ENCODE measurements at regions not wholly inside any gene's neighbourhood (a gene's known extent, or its start where the extent isn't known, plus 50 kb on each side); places are given as distances from the start of the nearest gene placed in this dataset.

- no peaks in the 10 kb centered on the region for H3K36me3 ChIP-seq (replicated peaks; ENCODE audit: insufficient read depth, low read length)
- no peak overlapping the region for H3K4me3 ChIP-seq (ENCODE audit: low read length)
- H3F3A ChIP-seq (ENCODE audit: insufficient read depth, low read length) = no peaks in the 10 kb centered on the region
- H3K4me2 ChIP-seq (ENCODE audit: low read depth, low read length) = peak overlapping the region; percentile 15; the same call in 1 of the 2 replicates
- no peaks in the 10 kb centered on the region for H4K20me1 ChIP-seq (ENCODE audit: insufficient read depth, low read length)
- peak; percentile 11 for DNase-seq
- no peak overlapping the region for H3K9ac ChIP-seq (ENCODE audit: low read length)
- H3K27ac ChIP-seq (ENCODE audit: low read length) = no peak overlapping the region
- H3K4me1 ChIP-seq (ENCODE audit: low read length) = peaks cover 10% of the 10 kb centered on the region
- H2AFZ ChIP-seq (ENCODE audit: low read length) = no peak overlapping the region
- no peaks in the 10 kb centered on the region; the same call in 1 of the 2 replicates for H3K27me3 ChIP-seq (replicated peaks; ENCODE audit: insufficient read depth, low read length)
- no peaks in the 10 kb centered on the region for H3K79me2 ChIP-seq (ENCODE audit: low read length)
- H3K9me2 ChIP-seq (replicated peaks; ENCODE audit: insufficient read depth, low read length) = no peaks in the 10 kb centered on the region
- no peak for TF ChIP-seq EZH2phosphoT487 (IDR thresholded peaks at IDR 0.05; ENCODE audit: low read length)
- no peaks in the 10 kb centered on the region for H3K9me3 ChIP-seq (replicated peaks; ENCODE audit: insufficient read depth, low read length)
Measured at GRCh38 chr11:27907530-27907929, 200.4 kb downstream of the KIF18A start.

GRCh38 chr11:27907091-27907490 is 200.9 kb downstream of the KIF18A start:
- no peak for DNase-seq
- Histone ChIP-seq H3K4me2 (ENCODE audit: low read depth, low read length) (no peak overlapping the region), H3K27me3 (replicated peaks; ENCODE audit: insufficient read depth, low read length) (no peaks in the 10 kb centered on the region; the same call in 1 of the 2 replicates), H4K20me1 (ENCODE audit: insufficient read depth, low read length) (no peaks in the 10 kb centered on the region), H3K79me2 (ENCODE audit: low read length) (no peaks in the 10 kb centered on the region), H3K9me3 (replicated peaks; ENCODE audit: insufficient read depth, low read length) (no peaks in the 10 kb centered on the region), H3K9ac (ENCODE audit: low read length) (no peak overlapping the region), H3K4me3 (ENCODE audit: low read length) (no peak overlapping the region), H3F3A (ENCODE audit: insufficient read depth, low read length) (no peaks in the 10 kb centered on the region), H3K27ac (ENCODE audit: low read length) (no peak overlapping the region), H2AFZ (ENCODE audit: low read length) (no peak overlapping the region), H3K9me2 (replicated peaks; ENCODE audit: insufficient read depth, low read length) (no peaks in the 10 kb centered on the region), H3K4me1 (ENCODE audit: low read length) (peaks cover 10% of the 10 kb centered on the region), H3K36me3 (replicated peaks; ENCODE audit: insufficient read depth, low read length) (no peaks in the 10 kb centered on the region)
- no peak for TF ChIP-seq CTCF (IDR thresholded peaks at IDR 0.05; ENCODE audit: low read length)
- TF ChIP-seq EZH2phosphoT487 (IDR thresholded peaks at IDR 0.05; ENCODE audit: low read length) = no peak
- no peak for TF ChIP-seq EZH2 (optimal IDR thresholded peaks at IDR 0.05; ENCODE audit: low read depth, low read length)

DNA sequence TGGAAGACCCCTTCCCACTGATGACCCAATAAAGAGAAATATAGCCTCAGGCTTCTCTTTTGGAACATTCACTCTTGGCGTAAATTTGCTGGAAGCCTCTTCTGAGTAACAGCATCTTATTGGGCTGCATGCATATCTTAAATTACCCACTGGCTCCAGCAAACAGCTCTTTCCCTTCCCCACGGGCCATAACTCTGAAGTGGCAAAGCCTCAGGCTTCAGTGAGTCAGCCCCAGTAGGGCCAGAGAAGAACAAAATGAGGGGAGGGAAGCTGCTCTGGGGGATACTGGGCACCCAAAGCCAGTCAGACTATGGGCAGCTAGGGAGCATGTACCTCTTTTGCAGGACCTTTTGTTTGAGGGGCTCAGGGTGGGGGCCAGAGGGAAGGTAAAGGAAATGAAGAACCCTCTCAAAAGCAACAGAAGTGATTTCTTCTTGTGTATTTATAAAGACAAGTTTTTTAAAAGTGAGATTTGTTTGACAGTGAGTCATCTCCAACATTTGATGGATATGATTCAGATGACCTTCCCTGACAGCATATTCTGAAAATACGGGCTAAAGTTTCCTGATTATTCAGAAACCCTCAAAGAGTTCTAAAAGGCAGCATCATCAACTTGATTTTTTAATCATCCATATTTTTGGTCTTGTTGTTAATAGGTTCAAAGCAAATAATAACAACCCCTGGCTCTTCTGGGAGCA is 203.4 kb downstream of the KIF18A start:
- H3K9me2 ChIP-seq (replicated peaks; ENCODE audit: insufficient read depth, low read length) = no peaks in the 10 kb centered on the region
- H3K4me1 ChIP-seq (ENCODE audit: low read length) = peaks cover 10% of the 10 kb centered on the region
- H3K36me3 ChIP-seq (replicated peaks; ENCODE audit: insufficient read depth, low read length) = no peaks in the 10 kb centered on the region
- H3K79me2 ChIP-seq (ENCODE audit: low read length) = no peaks in the 10 kb centered on the region
- H3F3A ChIP-seq (ENCODE audit: insufficient read depth, low read length) = no peaks in the 10 kb centered on the region
- H3K27ac ChIP-seq (ENCODE audit: low read length) = no peak overlapping the region
- TF ChIP-seq EZH2 (optimal IDR thresholded peaks at IDR 0.05; ENCODE audit: low read depth, low read length) (no peak), CTCF (IDR thresholded peaks at IDR 0.05; ENCODE audit: low read length) (no peak), EZH2phosphoT487 (IDR thresholded peaks at IDR 0.05; ENCODE audit: low read length) (no peak)
- H3K27me3 ChIP-seq (replicated peaks; ENCODE audit: insufficient read depth, low read length) = no peaks in the 10 kb centered on the region; the same call in 1 of the 2 replicates
- no peaks in the 10 kb centered on the region for H3K9me3 ChIP-seq (replicated peaks; ENCODE audit: insufficient read depth, low read length)
- H3K4me2 ChIP-seq (ENCODE audit: low read depth, low read length) = no peak overlapping the region
- no peak for DNase-seq
- H3K4me3 ChIP-seq (ENCODE audit: low read length) = no peak overlapping the region
- H2AFZ ChIP-seq (ENCODE audit: low read length) = no peak overlapping the region
- H3K9ac ChIP-seq (ENCODE audit: low read length) = no peak overlapping the region
- no peaks in the 10 kb centered on the region for H4K20me1 ChIP-seq (ENCODE audit: insufficient read depth, low read length)

DNA sequence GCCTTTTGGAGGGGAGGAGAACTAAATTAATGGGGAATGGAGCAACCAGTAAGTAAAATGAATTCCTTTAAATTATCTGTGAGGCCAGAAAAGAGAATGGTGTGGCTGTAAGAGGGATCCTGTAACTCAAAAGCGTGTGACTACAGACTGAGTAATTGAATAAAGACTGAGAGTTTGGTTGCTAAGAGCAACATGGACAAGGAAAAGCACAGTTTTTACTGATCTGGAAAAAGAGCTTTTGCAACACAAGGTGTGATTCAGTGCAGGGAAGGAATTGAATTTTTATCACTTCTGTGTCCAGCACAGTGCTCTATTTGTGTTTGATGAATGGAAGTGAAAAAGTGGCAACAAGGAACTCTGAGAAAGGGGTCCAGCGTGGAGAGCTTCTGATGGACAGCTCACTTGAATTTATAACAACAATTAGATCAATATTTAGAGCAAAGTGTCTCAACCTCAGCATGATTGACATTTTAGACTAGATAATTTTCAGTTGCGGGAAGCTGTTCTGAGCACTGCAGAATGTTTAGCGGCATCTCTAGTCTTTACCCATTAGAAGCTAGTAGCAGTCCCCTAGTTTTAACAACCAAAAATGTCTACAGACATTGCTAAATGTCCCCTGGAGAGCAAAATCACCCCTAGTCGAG is 202.8 kb upstream of the BDNF start:
- Histone ChIP-seq H3K27me3 (replicated peaks; ENCODE audit: insufficient read depth, low read length) (no peaks in the 10 kb centered on the region; the same call in 1 of the 2 replicates), H3K79me2 (ENCODE audit: low read length) (no peaks in the 10 kb centered on the region), H3K4me1 (ENCODE audit: low read length) (peaks cover 9% of the 10 kb centered on the region), H3F3A (ENCODE audit: insufficient read depth, low read length) (no peaks in the 10 kb centered on the region), H3K9ac (ENCODE audit: low read length) (no peak overlapping the region), H3K36me3 (replicated peaks; ENCODE audit: insufficient read depth, low read length) (no peaks in the 10 kb centered on the region), H4K20me1 (ENCODE audit: insufficient read depth, low read length) (no peaks in the 10 kb centered on the region), H2AFZ (ENCODE audit: low read length) (no peak overlapping the region), H3K9me2 (replicated peaks; ENCODE audit: insufficient read depth, low read length) (no peaks in the 10 kb centered on the region), H3K4me2 (ENCODE audit: low read depth, low read length) (no peak overlapping the region), H3K4me3 (ENCODE audit: low read length) (no peak overlapping the region), H3K9me3 (replicated peaks; ENCODE audit: insufficient read depth, low read length) (no peaks in the 10 kb centered on the region), H3K27ac (ENCODE audit: low read length) (no peak overlapping the region)
- no peak for DNase-seq
- TF ChIP-seq CTCF (IDR thresholded peaks at IDR 0.05; ENCODE audit: low read length) = no peak
- no peak for TF ChIP-seq EZH2phosphoT487 (IDR thresholded peaks at IDR 0.05; ENCODE audit: low read length)
- no peak for TF ChIP-seq EZH2 (optimal IDR thresholded peaks at IDR 0.05; ENCODE audit: low read depth, low read length)

Measured in MM.1S (cell line).